Stimulated activated CD8-positive, alpha-beta memory T cell treated with anti-CD3 and anti-CD28 coated beads, Interleukin-15, amount 100 ng/mL, for 48 hours (primary cell): ENCODE measurements at regions not wholly inside any gene's neighbourhood (a gene's known extent, or its start where the extent isn't known, plus 50 kb on each side); places are given as distances from the start of the nearest gene placed in this dataset.
"Not testable (repeated sequence)": the region's sequence is repeated elsewhere in the genome, so short reads cannot be mapped to it uniquely, and the experiment has no call there.

ENCODE experiments used
- DNase-seq, 2 donors: peaks; one replicate each; pipeline ENCODE4 v3.0.0-alpha.2; 2020; ENCODE audit warnings: low read depth in 2 of 2

GRCh38 chr2:234564699-234565098, 67.8 kb upstream of the ARL4C start:
- DNase-seq: no peak

GRCh38 chr2:234559609-234560008, 62.7 kb upstream of the ARL4C start:
- no peak for DNase-seq

GRCh38 chr2:234558642-234559041, 61.8 kb upstream of the ARL4C start:
- no peak for DNase-seq

GRCh38 chr2:234556848-234557573, 60.1 kb upstream of the ARL4C start:
- no peak for DNase-seq

- DNase-seq: no peak
These were observed 58.9 kb upstream of the ARL4C start for GRCh38 chr2:234555616-234556249.

- DNase-seq: no peak
These were observed 58.3 kb upstream of the ARL4C start for GRCh38 chr2:234555161-234555560.

- DNase-seq: not testable (repeated sequence)
These were observed 56.3 kb upstream of the ARL4C start for GRCh38 chr2:234553223-234553622.

GRCh38 chr2:234550511-234551107, 53.7 kb upstream of the ARL4C start:
- peak; percentile 4 to 24 for DNase-seq

GRCh38 chr2:234550056-234550455, 53.2 kb upstream of the ARL4C start:
- no peak for DNase-seq

GRCh38 chr2:234548695-234549420, 52.0 kb upstream of the ARL4C start:
- no peak for DNase-seq

- no peak for DNase-seq
These were observed 49.9 kb upstream of the ARL4C start for GRCh38 chr2:234546770-234547169.
